ENCODE measurements at regions not wholly inside any gene's neighbourhood (a gene's known extent, or its start where the extent isn't known, plus 50 kb on each side); places are given as distances from the start of the nearest gene placed in this dataset.

GRCh38 chr20:19081937-19082336 lies 130.5 kb upstream of the SLC24A3 start (continued):
- TF ChIP-seq BDP1 (IDR thresholded peaks at IDR 0.05; ENCODE audit: insufficient read depth, insufficient read length), result no peak
- no peak for TF ChIP-seq CTCFL (IDR thresholded peaks at IDR 0.05; ENCODE audit: borderline replicate concordance, insufficient read depth, low read depth, low read length, poor library complexity, severe bottlenecking)
- no peak for TF ChIP-seq FOXP4 (CRISPR knock-in tag; IDR thresholded peaks at IDR 0.05; ENCODE audit: borderline replicate concordance)
- TF ChIP-seq SIX5 (IDR thresholded peaks at IDR 0.05; ENCODE audit: borderline replicate concordance in 1 of 2, insufficient read depth in 1 of 2, low read depth in 1 of 2, low read length in 2 of 2), result no peak
- no peak for TF ChIP-seq ZBTB34 (CRISPR knock-in tag; IDR thresholded peaks at IDR 0.05)
- TF ChIP-seq SLC30A9 (CRISPR knock-in tag; IDR thresholded peaks at IDR 0.05), result no peak
- TF ChIP-seq PRPF4 (IDR thresholded peaks at IDR 0.05; ENCODE audit: insufficient read depth, low read depth, low read length, poor library complexity, severe bottlenecking), result no peak
- no peak for TF ChIP-seq MAFF (IDR thresholded peaks at IDR 0.05; ENCODE audit: low read length)
